GM19467 (cell line): ENCODE measurements at regions not wholly inside any gene's neighbourhood (a gene's known extent, or its start where the extent isn't known, plus 50 kb on each side); places are given as distances from the start of the nearest gene placed in this dataset.

Experiments
- ATAC-seq: cut with Tn5 transposase; IDR thresholded peaks from one replicate; pipeline ENCODE4 v1.9.1; 2021; ENCODE audit warnings: mild to moderate bottlenecking, moderate library complexity; ENCODE audit not compliant: unreplicated experiment

DNA sequence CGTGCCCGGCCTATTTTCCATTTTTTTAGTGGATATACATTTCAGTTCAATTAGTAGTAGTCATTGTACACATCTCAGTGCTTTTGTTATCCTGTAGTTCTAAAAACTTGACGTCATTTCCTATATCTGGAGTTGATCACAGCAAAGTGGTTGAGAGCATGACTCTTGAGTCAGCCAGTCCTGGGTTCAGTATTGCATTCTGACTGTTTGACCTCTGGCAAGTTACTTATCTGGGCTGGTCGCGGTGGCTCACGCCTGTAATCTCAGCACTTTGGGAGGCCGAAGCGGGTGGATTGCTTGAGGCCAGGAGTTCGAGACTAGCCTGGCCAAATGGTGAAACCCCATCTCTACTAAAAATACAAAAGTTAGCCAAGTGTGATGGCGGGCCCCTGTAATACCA lies 50.4 kb upstream of the PPM1B start:
- no peak for ATAC-seq
